ENCODE measurements at regions not wholly inside any gene's neighbourhood (a gene's known extent, or its start where the extent isn't known, plus 50 kb on each side); places are given as distances from the start of the nearest gene placed in this dataset.

- Histone ChIP-seq H3K9ac (ENCODE audit: low read length) (no peak overlapping the region), H2AFZ (ENCODE audit: low read depth, low read length, severe bottlenecking) (no peak overlapping the region), H3K4me2 (ENCODE audit: low read depth, low read length, poor library complexity, severe bottlenecking) (no peak overlapping the region), H3K79me2 (ENCODE audit: insufficient read depth, low read length) (no peaks in the 10 kb centered on the region), H3K27me3 (ENCODE audit: low read length) (no peaks in the 10 kb centered on the region), H3K4me3 (ENCODE audit: insufficient read depth, low read length, poor library complexity, severe bottlenecking) (no peak overlapping the region), H4K20me1 (ENCODE audit: low read depth, low read length) (no peaks in the 10 kb centered on the region), H3K27ac (ENCODE audit: low read depth, low read length) (no peak overlapping the region), H3K9me2 (replicated peaks; ENCODE audit: insufficient read depth, low read length) (no peaks in the 10 kb centered on the region), H3K9me3 (ENCODE audit: insufficient read depth, low read length) (no peaks in the 10 kb centered on the region), H3F3A (ENCODE audit: insufficient read depth) (no peaks in the 10 kb centered on the region), H3K36me3 (ENCODE audit: low read length) (no peaks in the 10 kb centered on the region)
- TF ChIP-seq CTCF (IDR thresholded peaks at IDR 0.05; ENCODE audit: insufficient read depth, low read length, poor library complexity, severe bottlenecking) = no peak
- TF ChIP-seq EZH2phosphoT487 (conservative IDR thresholded peaks at IDR 0.05; ENCODE audit: low read length) = no peak
Measured at GRCh38 chr3:137083332-137083731, 125.5 kb downstream of the IL20RB start.

- Histone ChIP-seq H3K4me2 (ENCODE audit: low read depth, low read length, poor library complexity, severe bottlenecking) (no peak overlapping the region), H3K27ac (ENCODE audit: low read depth, low read length) (no peak overlapping the region), H4K20me1 (ENCODE audit: low read depth, low read length) (no peaks in the 10 kb centered on the region), H3K9ac (ENCODE audit: low read length) (no peak overlapping the region), H2AFZ (ENCODE audit: low read depth, low read length, severe bottlenecking) (no peak overlapping the region), H3K79me2 (ENCODE audit: insufficient read depth, low read length) (no peaks in the 10 kb centered on the region), H3K9me2 (replicated peaks; ENCODE audit: insufficient read depth, low read length) (no peaks in the 10 kb centered on the region), H3F3A (ENCODE audit: insufficient read depth) (no peaks in the 10 kb centered on the region), H3K27me3 (ENCODE audit: low read length) (no peaks in the 10 kb centered on the region), H3K36me3 (ENCODE audit: low read length) (no peaks in the 10 kb centered on the region), H3K4me3 (ENCODE audit: insufficient read depth, low read length, poor library complexity, severe bottlenecking) (no peak overlapping the region), H3K9me3 (ENCODE audit: insufficient read depth, low read length) (no peaks in the 10 kb centered on the region)
- TF ChIP-seq EZH2phosphoT487 (conservative IDR thresholded peaks at IDR 0.05; ENCODE audit: low read length) = no peak
- no peak for TF ChIP-seq CTCF (IDR thresholded peaks at IDR 0.05; ENCODE audit: insufficient read depth, low read length, poor library complexity, severe bottlenecking)
Measured at GRCh38 chr3:137084586-137084985, 126.8 kb downstream of the IL20RB start.

GRCh38 chr3:137097386-137097785 is 139.6 kb downstream of the IL20RB start:
- TF ChIP-seq CTCF (IDR thresholded peaks at IDR 0.05; ENCODE audit: insufficient read depth, low read length, poor library complexity, severe bottlenecking) (no peak), EZH2phosphoT487 (conservative IDR thresholded peaks at IDR 0.05; ENCODE audit: low read length) (no peak)
- no peak overlapping the region for H3K9ac ChIP-seq (ENCODE audit: low read length)
- H3K9me2 ChIP-seq (replicated peaks; ENCODE audit: insufficient read depth, low read length) = no peaks in the 10 kb centered on the region
- no peaks in the 10 kb centered on the region for H3K9me3 ChIP-seq (ENCODE audit: insufficient read depth, low read length)
- no peaks in the 10 kb centered on the region for H3K36me3 ChIP-seq (ENCODE audit: low read length)
- H3K27me3 ChIP-seq (ENCODE audit: low read length) = no peaks in the 10 kb centered on the region
- no peaks in the 10 kb centered on the region for H3K79me2 ChIP-seq (ENCODE audit: insufficient read depth, low read length)
- no peak overlapping the region for H3K4me3 ChIP-seq (ENCODE audit: insufficient read depth, low read length, poor library complexity, severe bottlenecking)
- no peak overlapping the region for H3K4me2 ChIP-seq (ENCODE audit: low read depth, low read length, poor library complexity, severe bottlenecking)
- no peak overlapping the region for H2AFZ ChIP-seq (ENCODE audit: low read depth, low read length, severe bottlenecking)
- no peaks in the 10 kb centered on the region for H4K20me1 ChIP-seq (ENCODE audit: low read depth, low read length)
- H3F3A ChIP-seq (ENCODE audit: insufficient read depth) = no peaks in the 10 kb centered on the region
- no peak overlapping the region for H3K27ac ChIP-seq (ENCODE audit: low read depth, low read length)

All from SU-DHL-6 (cell line).